OCI-LY3 (cell line): ENCODE measurements at regions not wholly inside any gene's neighbourhood (a gene's known extent, or its start where the extent isn't known, plus 50 kb on each side); places are given as distances from the start of the nearest gene placed in this dataset.

Experiments used
- H2AFZ ChIP-seq: fragments of 200-600, 300-600 bp; shearing (Covaris generic); 2 replicates; pipeline ENCODE4 v1.6.0; 2014; ENCODE audit warnings: antibody characterized with exemption, low read depth, low read length
- H3K27ac ChIP-seq: fragments of 200-600, 300-600 bp; sonication (generic); 2 replicates; pipeline ENCODE4 v1.5.1; 2014; ENCODE audit warnings: mild to moderate bottlenecking, low read length, moderate library complexity, mixed read lengths
- H3K27me3 ChIP-seq: fragments of 200-600, 300-600 bp; sonication (generic); 2 replicates; pipeline ENCODE4 v1.6.1; 2014; ENCODE audit warnings: low read depth, low read length, mixed read lengths
- H3K36me3 ChIP-seq: fragments of 200-600, 300-600 bp; sonication (generic); replicated peaks from 2 replicates; pipeline ENCODE3; 2014; ENCODE audit warnings: low read depth, low read length, mixed read lengths
- H3K4me1 ChIP-seq: fragments of 300-600, 200-600 bp; sonication (generic); 2 replicates; pipeline ENCODE4 v1.6.1; 2014; ENCODE audit warnings: low read length, mixed read lengths
- H3K4me2 ChIP-seq: fragments of 200-600, 300-600 bp; sonication (generic); 2 replicates; pipeline ENCODE4 v1.6.1; 2014; ENCODE audit warnings: low read length, mixed read lengths
- H3K4me3 ChIP-seq: fragments of 300-600, 200-600 bp; sonication (generic); 2 replicates; pipeline ENCODE4 v1.5.1; 2014; ENCODE audit warnings: antibody characterized with exemption, mild to moderate bottlenecking, low read length, moderate library complexity
- H3K79me2 ChIP-seq: fragments of 300-600, 200-600 bp; shearing (Covaris generic); 2 replicates; pipeline ENCODE4 v1.6.1; 2014; ENCODE audit warnings: mild to moderate bottlenecking, low read length, mixed read lengths
- H3K9ac ChIP-seq: fragments of 300-600, 200-600 bp; shearing (Covaris generic); 2 replicates; pipeline ENCODE4 v1.6.0; 2014; ENCODE audit warnings: mild to moderate bottlenecking, low read length, moderate library complexity
- H3K9me3 ChIP-seq: fragments of 200-600, 300-600 bp; shearing (Covaris generic); 2 replicates; pipeline ENCODE4 v1.6.1; 2014; ENCODE audit warnings: low read length, mixed read lengths; ENCODE audit not compliant: insufficient read depth
- H4K20me1 ChIP-seq: fragments of 200-600, 300-600 bp; sonication (generic); 2 replicates; pipeline ENCODE4 v1.6.1; 2016; ENCODE audit warnings: low read length, mixed read lengths; ENCODE audit not compliant: insufficient read depth
- EZH2phosphoT487 ChIP-seq: fragments of 200-600 bp; shearing (Covaris generic); IDR thresholded peaks from 2 replicates; pipeline ENCODE4 v1.6.1; 2018; ENCODE audit warnings: antibody characterized with exemption, mixed run types, low read depth
- TF ChIP-seq, protein P1 (sequence below): fragments of 200-600, 300-600 bp; sonication (generic); IDR thresholded peaks from 2 replicates; pipeline ENCODE4 v1.5.1; 2014; ENCODE audit warnings: antibody characterized with exemption, low read length, low read depth

DNA sequence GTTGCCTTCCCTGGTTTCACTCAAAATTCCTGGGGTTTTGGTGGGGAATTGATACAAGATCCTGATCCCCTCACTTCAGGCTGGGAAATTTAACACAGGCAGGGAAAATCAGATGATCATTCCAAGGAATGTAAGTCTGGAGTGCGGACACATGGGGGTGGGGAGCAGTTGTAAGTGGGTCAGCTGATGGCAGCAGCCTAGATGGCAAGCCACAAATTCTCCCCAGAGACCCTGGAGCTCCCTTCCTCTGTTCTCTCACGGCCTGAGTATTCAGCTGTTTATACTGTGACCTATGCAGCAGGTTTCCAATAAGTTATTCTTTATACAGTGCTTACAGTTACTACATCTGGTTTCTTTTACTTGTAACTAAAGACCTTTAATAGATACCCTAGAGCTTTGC lies 144.9 kb downstream of the SH3BGRL2 start:
- Histone ChIP-seq H2AFZ (no peak overlapping the region), H3K9me3 (no peaks in the 10 kb centered on the region), H3K4me2 (no peak overlapping the region), H3K4me1 (peaks cover 31% of the 10 kb centered on the region), H3K27ac (no peak overlapping the region), H4K20me1 (no peaks in the 10 kb centered on the region), H3K36me3 (no peaks in the 10 kb centered on the region), H3K9ac (no peak overlapping the region), H3K27me3 (no peaks in the 10 kb centered on the region), H3K79me2 (no peaks in the 10 kb centered on the region), H3K4me3 (no peak overlapping the region)
- TF ChIP-seq, protein P1, sequence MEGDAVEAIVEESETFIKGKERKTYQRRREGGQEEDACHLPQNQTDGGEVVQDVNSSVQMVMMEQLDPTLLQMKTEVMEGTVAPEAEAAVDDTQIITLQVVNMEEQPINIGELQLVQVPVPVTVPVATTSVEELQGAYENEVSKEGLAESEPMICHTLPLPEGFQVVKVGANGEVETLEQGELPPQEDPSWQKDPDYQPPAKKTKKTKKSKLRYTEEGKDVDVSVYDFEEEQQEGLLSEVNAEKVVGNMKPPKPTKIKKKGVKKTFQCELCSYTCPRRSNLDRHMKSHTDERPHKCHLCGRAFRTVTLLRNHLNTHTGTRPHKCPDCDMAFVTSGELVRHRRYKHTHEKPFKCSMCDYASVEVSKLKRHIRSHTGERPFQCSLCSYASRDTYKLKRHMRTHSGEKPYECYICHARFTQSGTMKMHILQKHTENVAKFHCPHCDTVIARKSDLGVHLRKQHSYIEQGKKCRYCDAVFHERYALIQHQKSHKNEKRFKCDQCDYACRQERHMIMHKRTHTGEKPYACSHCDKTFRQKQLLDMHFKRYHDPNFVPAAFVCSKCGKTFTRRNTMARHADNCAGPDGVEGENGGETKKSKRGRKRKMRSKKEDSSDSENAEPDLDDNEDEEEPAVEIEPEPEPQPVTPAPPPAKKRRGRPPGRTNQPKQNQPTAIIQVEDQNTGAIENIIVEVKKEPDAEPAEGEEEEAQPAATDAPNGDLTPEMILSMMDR = no peak
- no peak for TF ChIP-seq EZH2phosphoT487

DNA sequence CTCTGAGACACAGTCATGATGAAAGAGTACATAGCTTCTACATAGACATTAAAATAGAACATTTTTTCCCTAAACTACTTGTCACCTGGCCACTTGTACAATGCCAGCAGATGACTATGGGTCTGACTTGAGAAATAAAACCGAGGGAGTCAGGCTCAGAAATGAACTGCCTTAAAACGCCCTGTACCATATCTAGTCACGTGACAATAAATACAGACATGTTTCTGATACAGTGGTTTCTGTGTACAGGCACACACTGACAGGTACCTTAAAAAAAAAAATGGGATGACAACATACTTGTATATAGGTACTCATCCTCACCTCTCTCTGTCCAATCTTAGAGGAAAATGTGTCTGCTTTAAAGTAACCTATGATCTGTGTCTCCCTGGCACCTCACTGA lies 144.1 kb downstream of the SH3BGRL2 start:
- H3K36me3 ChIP-seq = no peaks in the 10 kb centered on the region
- H3K9ac ChIP-seq = no peak overlapping the region
- no peak overlapping the region for H2AFZ ChIP-seq
- no peak for TF ChIP-seq EZH2phosphoT487
- TF ChIP-seq, protein P1 = no peak
- no peaks in the 10 kb centered on the region for H3K27me3 ChIP-seq
- no peak overlapping the region for H3K4me3 ChIP-seq
- H3K4me1 ChIP-seq = peaks cover 31% of the 10 kb centered on the region
- no peak overlapping the region for H3K4me2 ChIP-seq
- H4K20me1 ChIP-seq = no peaks in the 10 kb centered on the region
- H3K79me2 ChIP-seq = no peaks in the 10 kb centered on the region
- H3K27ac ChIP-seq = no peak overlapping the region
- no peaks in the 10 kb centered on the region for H3K9me3 ChIP-seq

DNA sequence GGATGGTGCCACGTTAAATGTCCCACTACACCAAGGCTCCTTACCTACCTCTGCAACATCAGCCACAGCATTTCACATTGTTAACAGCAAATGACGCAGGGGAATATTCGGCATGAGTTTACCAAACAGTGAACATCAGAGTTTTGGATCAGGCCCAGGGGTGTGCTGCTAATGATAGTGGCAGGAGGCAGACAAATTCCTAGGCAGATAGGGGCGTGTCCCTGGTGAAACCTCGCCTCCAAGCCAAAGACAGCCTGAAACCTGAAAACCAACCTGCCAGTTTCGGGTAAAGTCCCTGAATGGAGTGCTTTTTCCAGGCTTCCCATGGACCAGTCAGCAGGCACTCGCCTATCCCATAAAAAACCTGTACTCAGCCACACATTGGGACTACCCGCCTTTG lies 133.6 kb downstream of the SH3BGRL2 start:
- H3K4me2 ChIP-seq = no peak overlapping the region
- no peak overlapping the region for H3K9ac ChIP-seq
- TF ChIP-seq EZH2phosphoT487 = no peak
- TF ChIP-seq, protein P1 = no peak
- H3K4me3 ChIP-seq = no peak overlapping the region
- H3K36me3 ChIP-seq = no peaks in the 10 kb centered on the region
- H4K20me1 ChIP-seq = no peaks in the 10 kb centered on the region
- H3K27me3 ChIP-seq = no peaks in the 10 kb centered on the region
- peaks cover 5% of the 10 kb centered on the region; the same call in 1 of the 2 replicates for H3K4me1 ChIP-seq
- H3K9me3 ChIP-seq = peaks cover 19% of the 10 kb centered on the region
- H2AFZ ChIP-seq = no peak overlapping the region
- no peak overlapping the region for H3K27ac ChIP-seq
- H3K79me2 ChIP-seq = no peaks in the 10 kb centered on the region

DNA sequence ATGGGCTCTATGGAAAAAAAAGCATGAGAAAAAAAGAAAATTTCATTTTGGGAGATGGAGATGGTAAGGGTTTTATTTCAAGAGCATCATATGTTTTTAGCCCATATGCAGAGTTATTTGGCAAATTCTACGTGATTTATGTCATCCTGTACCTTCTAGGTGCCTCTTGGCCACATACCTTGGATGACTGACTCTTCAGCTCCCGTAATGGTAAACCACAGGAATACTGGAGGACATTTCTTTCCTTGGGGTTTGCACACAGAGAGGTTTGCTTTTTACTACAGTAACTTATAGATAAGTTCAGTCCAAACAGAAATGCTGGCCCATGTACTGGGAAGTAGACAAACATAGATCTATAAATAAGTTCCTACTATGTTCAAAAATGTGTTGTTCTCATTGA lies 132.2 kb downstream of the SH3BGRL2 start:
- H3K79me2 ChIP-seq = no peaks in the 10 kb centered on the region
- TF ChIP-seq, protein P1 = no peak
- TF ChIP-seq EZH2phosphoT487 = no peak
- peaks cover 5% of the 10 kb centered on the region; the same call in 1 of the 2 replicates for H3K4me1 ChIP-seq
- H3K36me3 ChIP-seq = no peaks in the 10 kb centered on the region
- no peak overlapping the region for H3K27ac ChIP-seq
- peaks cover 16% of the 10 kb centered on the region for H3K9me3 ChIP-seq
- no peaks in the 10 kb centered on the region for H4K20me1 ChIP-seq
- H3K4me3 ChIP-seq = no peak overlapping the region
- H3K4me2 ChIP-seq = no peak overlapping the region
- no peak overlapping the region for H2AFZ ChIP-seq
- H3K27me3 ChIP-seq = no peaks in the 10 kb centered on the region
- H3K9ac ChIP-seq = no peak overlapping the region
